K562 (cell line): ENCODE measurements at regions not wholly inside any gene's neighbourhood (a gene's known extent, or its start where the extent isn't known, plus 50 kb on each side); places are given as distances from the start of the nearest gene placed in this dataset.

Experiments
- ATAC-seq: fragments of 200-7000 bp; cut with Tn5 transposase; 3 replicates; pipeline ENCODE4 v1.9.1; 2020; ENCODE audit warnings: moderate library complexity
- BruUV-seq: library from RNA; stranded (reverse); fragments of 400-500 nt; replicated peaks from 2 replicates; lab custom pipeline; 2021; lab: Mats Ljungman, UMichigan
- CTCF ChIA-PET: fragments of 300-600 bp; formaldehyde crosslinking; extraction: SDS; loops from one replicate; lab custom pipeline; 2021; ENCODE audit warnings: low intra/inter-chr PET ratio; lab: Yijun Ruan, JAX
- POLR2A ChIA-PET: fragments of 300-600, 350-650 bp; sonication (Branson Sonifier 250); formaldehyde crosslinking; extraction: SDS; loops from one replicate; lab custom pipeline; 2021; ENCODE audit warnings: antibody characterized with exemption, inconsistent platforms; lab: Yijun Ruan, JAX
- DNase-seq, 4 experiments: peaks; one replicate each; pipeline versions ENCODE4 v3.0.0 to v3.0.0-alpha.2; 2011 to 2018; ENCODE audit warnings: low spot score in 3 of 4, mixed read lengths in 3 of 4; ENCODE audit errors: extremely low read depth in 1 of 4
- FAIRE-seq: peaks from 2 replicates; lab custom pipeline; 2011; peaks lifted over from hg19 to GRCh38; lab: Jason Lieb, UNC
- H2AFZ ChIP-seq: 2 replicates; pipeline ENCODE4 v1.6.0; 2011; ENCODE audit warnings: low read depth, low read length, control low read depth, inconsistent platforms
- H3K27ac ChIP-seq: fragments of 200-600 bp; 3 replicates; pipeline ENCODE4 v1.8.0; 2011; ENCODE audit warnings: low read depth, mild to moderate bottlenecking, control low read depth, inconsistent platforms, low read length, moderate library complexity, mixed read lengths; ENCODE audit errors: extremely low read depth
- H3K27me3 ChIP-seq, 2 experiments: fragments of 300-600 bp in 1 of 2; 2 replicates in 1 of 2; 3 replicates in 1 of 2; pipeline versions ENCODE4 v1.6.0 to v1.8.0; 2011; ENCODE audit warnings: inconsistent platforms in 2 of 2, low read length in 2 of 2, mild to moderate bottlenecking in 1 of 2, mixed read lengths in 1 of 2, moderate library complexity in 1 of 2; ENCODE audit not compliant: control insufficient read depth in 2 of 2, insufficient read depth in 2 of 2
- H3K36me3 ChIP-seq: fragments of 300-600 bp; 3 replicates; pipeline ENCODE4 v1.8.0; 2011; ENCODE audit warnings: mild to moderate bottlenecking, low read length, inconsistent platforms; ENCODE audit not compliant: control insufficient read depth, insufficient read depth
- H3K4me1 ChIP-seq, 2 experiments: fragments of 200-600 bp in 1 of 2; replicated peaks in 1 of 2; 2 replicates in 1 of 2; 3 replicates in 1 of 2; pipeline versions ENCODE4 v1.5.1 to v1.8.0; 2011; ENCODE audit warnings: inconsistent platforms in 2 of 2, low read length in 2 of 2, mild to moderate bottlenecking in 1 of 2, mixed read lengths in 1 of 2, moderate library complexity in 1 of 2; ENCODE audit not compliant: control insufficient read depth in 2 of 2, insufficient read depth in 2 of 2
- H3K4me2 ChIP-seq: 2 replicates; pipeline ENCODE4 v1.6.1; 2011; ENCODE audit warnings: low read length, control low read depth, inconsistent platforms, mixed read lengths; ENCODE audit not compliant: insufficient read depth
- H3K4me3 ChIP-seq: fragments of 200-600 bp; sonication (generic), shearing (Covaris generic); 2 replicates; pipeline ENCODE4 v1.5.1; 2016; ENCODE audit warnings: control low read depth, inconsistent platforms
- H3K79me2 ChIP-seq: fragments of 200-600 bp; 3 replicates; pipeline ENCODE4 v1.8.0; 2011; ENCODE audit warnings: low read length, inconsistent platforms; ENCODE audit not compliant: control insufficient read depth, insufficient read depth
- H3K9ac ChIP-seq, 2 experiments: 2 replicates each; pipeline versions ENCODE4 v1.6.0 to v1.6.1; 2011; ENCODE audit warnings: low read depth in 2 of 2, low read length in 2 of 2, control low read depth in 1 of 2, inconsistent platforms in 1 of 2, mild to moderate bottlenecking in 1 of 2, mixed read lengths in 1 of 2; ENCODE audit not compliant: insufficient read depth in 1 of 2
- H3K9me1 ChIP-seq: one replicate; pipeline ENCODE4 v1.6.0; 2011; ENCODE audit warnings: inconsistent platforms, mild to moderate bottlenecking, low read length, moderate library complexity; ENCODE audit not compliant: control insufficient read depth, insufficient read depth
- H3K9me3 ChIP-seq: replicated peaks from 2 replicates; pipeline ENCODE4 v1.5.1; 2011; ENCODE audit warnings: low read depth, low read length, inconsistent platforms; ENCODE audit not compliant: control insufficient read depth, insufficient read depth
- H4K20me1 ChIP-seq: replicated peaks from 2 replicates; pipeline ENCODE4 v1.6.1; 2011; ENCODE audit warnings: low read length, inconsistent platforms, mixed read lengths; ENCODE audit not compliant: control insufficient read depth, insufficient read depth
- CEBPB ChIP-seq: fragments of 450-650 bp; IDR thresholded peaks from 2 replicates; pipeline ENCODE4 v1.6.1; 2016; ENCODE audit warnings: missing genetic modification characterization, missing compliant biosample characterization
- FOS ChIP-seq: IDR thresholded peaks from 3 replicates; pipeline ENCODE4 v1.6.1; 2011; ENCODE audit not compliant: insufficient read length; ENCODE audit errors: extremely low read depth
- FOXA1 ChIP-seq: fragments of 450-650 bp; IDR thresholded peaks from 2 replicates; pipeline ENCODE4 v1.6.1; 2016; ENCODE audit warnings: mild to moderate bottlenecking, borderline replicate concordance
- HNRNPK ChIP-seq: fragments of 200-400 bp; formaldehyde crosslinking; IDR thresholded peaks from one replicate; pipeline ENCODE4 v1.6.1; 2018; ENCODE audit warnings: mild to moderate bottlenecking, low read depth, low read length; ENCODE audit not compliant: poor library complexity, severe bottlenecking
- RBM39 ChIP-seq: fragments of 200-400 bp; formaldehyde crosslinking; optimal IDR thresholded peaks from 2 replicates; pipeline ENCODE3; 2018; ENCODE audit warnings: low read depth, low read length
- RCOR1 ChIP-seq, 2 experiments: IDR thresholded peaks; 2 replicates each; pipeline ENCODE4 v1.6.1; 2012; ENCODE audit warnings: low read depth in 2 of 2, low read length in 2 of 2, borderline replicate concordance in 1 of 2, improper control_type of control experiment in 1 of 2
- ZNF133 ChIP-seq: fragments of 250-450 bp; sonication (Bioruptor Pico); IDR thresholded peaks from 2 replicates; pipeline ENCODE4 v1.4.0; 2020; ENCODE audit warnings: mild to moderate bottlenecking
- WGBS: fragments of 100-300 bp; shearing (Covaris generic); methylation state at CpG from one replicate; pipeline ENCODE4 v1.1.6; 2016; ENCODE audit warnings: low coverage, mixed read lengths; ENCODE audit not compliant: insufficient coverage; ENCODE audit errors: missing lambda C conversion rate; 5-methylcytosine and 5-hydroxymethylcytosine counted together
- in situ Hi-C: fragments of 300-500 bp; cut with MboI; formaldehyde crosslinking; loops from 4 replicates; pipeline ENCODE4 v1.15.0; 2018; ENCODE audit warnings: inconsistent platforms, mixed read lengths
- intact Hi-C: fragments of 100-400 bp; cut with micrococcal nuclease; formaldehyde crosslinking; loops from 2 replicates; pipeline ENCODE4 v1.14.2; 2022
- TF ChIP-seq, protein P1 (sequence below): sonication (generic); formaldehyde crosslinking; IDR thresholded peaks from 2 replicates; pipeline ENCODE4 v1.8.1; 2023; ENCODE audit warnings: mild to moderate bottlenecking, missing genetic modification reagents
- TF ChIP-seq, protein P2 (sequence below): IDR thresholded peaks from 2 replicates; pipeline ENCODE4 v1.6.1; 2011; ENCODE audit not compliant: insufficient read length; ENCODE audit errors: extremely low read depth
- TF ChIP-seq, protein P3 (sequence below): sonication (generic); formaldehyde crosslinking; IDR thresholded peaks from 2 replicates; pipeline ENCODE4 v1.8.0; 2023; ENCODE audit warnings: missing genetic modification reagents, mild to moderate bottlenecking, borderline replicate concordance

DNA sequence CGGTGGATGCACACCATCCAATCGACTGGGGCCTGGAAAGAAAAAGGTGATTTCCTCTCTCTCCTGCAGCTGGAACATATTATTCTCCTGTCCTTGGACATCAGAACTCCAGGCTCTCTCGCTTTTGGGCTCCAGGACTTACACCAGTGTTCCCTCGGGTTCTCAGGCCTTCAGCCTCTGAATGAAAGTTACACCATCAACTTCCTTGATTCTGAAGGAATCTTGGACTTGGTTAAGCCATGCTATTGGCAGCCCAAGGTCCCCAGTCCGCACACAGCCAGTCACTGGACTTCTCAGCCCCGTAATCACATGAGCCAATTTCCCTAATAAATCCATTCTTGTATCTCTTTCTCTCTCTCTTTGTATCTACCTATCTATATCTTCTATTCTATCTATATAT lies 418.9 kb downstream of the IRS1 start (continued):
- TF ChIP-seq, protein P1, sequence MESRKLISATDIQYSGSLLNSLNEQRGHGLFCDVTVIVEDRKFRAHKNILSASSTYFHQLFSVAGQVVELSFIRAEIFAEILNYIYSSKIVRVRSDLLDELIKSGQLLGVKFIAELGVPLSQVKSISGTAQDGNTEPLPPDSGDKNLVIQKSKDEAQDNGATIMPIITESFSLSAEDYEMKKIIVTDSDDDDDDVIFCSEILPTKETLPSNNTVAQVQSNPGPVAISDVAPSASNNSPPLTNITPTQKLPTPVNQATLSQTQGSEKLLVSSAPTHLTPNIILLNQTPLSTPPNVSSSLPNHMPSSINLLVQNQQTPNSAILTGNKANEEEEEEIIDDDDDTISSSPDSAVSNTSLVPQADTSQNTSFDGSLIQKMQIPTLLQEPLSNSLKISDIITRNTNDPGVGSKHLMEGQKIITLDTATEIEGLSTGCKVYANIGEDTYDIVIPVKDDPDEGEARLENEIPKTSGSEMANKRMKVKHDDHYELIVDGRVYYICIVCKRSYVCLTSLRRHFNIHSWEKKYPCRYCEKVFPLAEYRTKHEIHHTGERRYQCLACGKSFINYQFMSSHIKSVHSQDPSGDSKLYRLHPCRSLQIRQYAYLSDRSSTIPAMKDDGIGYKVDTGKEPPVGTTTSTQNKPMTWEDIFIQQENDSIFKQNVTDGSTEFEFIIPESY (CRISPR knock-in tag), result no peak
- no peak for TF ChIP-seq FOXA1
- TF ChIP-seq, protein P2, sequence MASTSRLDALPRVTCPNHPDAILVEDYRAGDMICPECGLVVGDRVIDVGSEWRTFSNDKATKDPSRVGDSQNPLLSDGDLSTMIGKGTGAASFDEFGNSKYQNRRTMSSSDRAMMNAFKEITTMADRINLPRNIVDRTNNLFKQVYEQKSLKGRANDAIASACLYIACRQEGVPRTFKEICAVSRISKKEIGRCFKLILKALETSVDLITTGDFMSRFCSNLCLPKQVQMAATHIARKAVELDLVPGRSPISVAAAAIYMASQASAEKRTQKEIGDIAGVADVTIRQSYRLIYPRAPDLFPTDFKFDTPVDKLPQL, result no peak

DNA sequence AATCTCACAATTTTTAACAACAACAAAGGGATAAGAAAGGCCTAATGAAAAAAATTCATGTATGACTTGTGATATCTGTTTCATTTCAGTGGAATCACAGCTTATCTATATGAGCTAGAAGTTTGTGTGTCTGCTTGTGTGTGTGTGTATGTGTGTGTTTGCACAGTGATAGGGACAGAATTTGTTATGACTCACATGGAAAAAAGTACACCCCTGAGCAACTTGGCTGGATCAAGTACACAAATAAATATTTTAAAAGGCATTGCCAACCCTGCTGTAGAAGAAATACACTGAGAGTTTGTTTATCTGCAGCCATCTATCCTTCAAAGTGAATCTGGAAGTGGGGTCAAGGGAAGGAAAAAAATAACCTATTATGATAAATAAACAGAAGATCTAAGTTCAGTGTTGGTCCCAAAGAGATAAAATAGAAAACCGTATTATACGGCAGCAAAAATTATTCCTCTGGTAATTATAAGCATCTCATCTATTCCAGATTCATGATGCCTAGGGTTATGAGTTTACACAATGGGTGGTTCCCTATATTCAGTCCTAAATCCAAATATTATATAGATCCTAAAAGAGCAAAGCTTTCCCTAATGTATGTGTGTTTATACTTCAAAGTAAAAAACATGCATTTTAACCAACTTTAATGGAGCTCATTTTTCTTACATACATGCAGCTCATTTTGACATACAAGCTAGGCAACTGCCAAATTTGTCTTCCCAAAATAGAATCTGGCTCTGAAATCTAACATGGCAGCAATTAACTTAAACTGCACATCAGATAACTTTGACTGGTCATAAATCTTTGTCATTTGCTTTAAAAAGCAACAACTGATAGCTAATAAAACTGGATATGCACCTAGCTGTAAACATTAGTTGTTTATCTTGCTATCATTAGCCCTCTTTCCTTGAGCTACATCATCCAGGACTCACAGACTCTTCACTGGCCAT lies 420.6 kb downstream of the IRS1 start:
- intact Hi-C loops, result no loop called here
- FAIRE-seq (no peak), ATAC-seq (no peak), DNase-seq (no peak)
- POLR2A ChIA-PET, result no interaction called here
- Histone ChIP-seq H4K20me1 (no peaks in the 10 kb centered on the region), H3K79me2 (no peaks in the 10 kb centered on the region), H3K9ac (no peak overlapping the region), H3K4me3 (no peak overlapping the region), H3K36me3 (no peaks in the 10 kb centered on the region), H3K9me3 (no peaks in the 10 kb centered on the region), H3K27me3 (no peaks in the 10 kb centered on the region), H2AFZ (no peak overlapping the region), H3K4me2 (no peak overlapping the region), H3K27ac (no peak overlapping the region), H3K9me1 (no peaks in the 10 kb centered on the region), H3K4me1 (no peaks in the 10 kb centered on the region)
- CTCF ChIA-PET, result no interaction called here
- in situ Hi-C loops, result no loop called here
- 23% methylated on average over 2 of the region's 2 CpGs for WGBS
- BruUV-seq, result no TSS peak
- TF ChIP-seq FOS, result no peak
- TF ChIP-seq CEBPB (tag), result no peak
- TF ChIP-seq, protein P3, sequence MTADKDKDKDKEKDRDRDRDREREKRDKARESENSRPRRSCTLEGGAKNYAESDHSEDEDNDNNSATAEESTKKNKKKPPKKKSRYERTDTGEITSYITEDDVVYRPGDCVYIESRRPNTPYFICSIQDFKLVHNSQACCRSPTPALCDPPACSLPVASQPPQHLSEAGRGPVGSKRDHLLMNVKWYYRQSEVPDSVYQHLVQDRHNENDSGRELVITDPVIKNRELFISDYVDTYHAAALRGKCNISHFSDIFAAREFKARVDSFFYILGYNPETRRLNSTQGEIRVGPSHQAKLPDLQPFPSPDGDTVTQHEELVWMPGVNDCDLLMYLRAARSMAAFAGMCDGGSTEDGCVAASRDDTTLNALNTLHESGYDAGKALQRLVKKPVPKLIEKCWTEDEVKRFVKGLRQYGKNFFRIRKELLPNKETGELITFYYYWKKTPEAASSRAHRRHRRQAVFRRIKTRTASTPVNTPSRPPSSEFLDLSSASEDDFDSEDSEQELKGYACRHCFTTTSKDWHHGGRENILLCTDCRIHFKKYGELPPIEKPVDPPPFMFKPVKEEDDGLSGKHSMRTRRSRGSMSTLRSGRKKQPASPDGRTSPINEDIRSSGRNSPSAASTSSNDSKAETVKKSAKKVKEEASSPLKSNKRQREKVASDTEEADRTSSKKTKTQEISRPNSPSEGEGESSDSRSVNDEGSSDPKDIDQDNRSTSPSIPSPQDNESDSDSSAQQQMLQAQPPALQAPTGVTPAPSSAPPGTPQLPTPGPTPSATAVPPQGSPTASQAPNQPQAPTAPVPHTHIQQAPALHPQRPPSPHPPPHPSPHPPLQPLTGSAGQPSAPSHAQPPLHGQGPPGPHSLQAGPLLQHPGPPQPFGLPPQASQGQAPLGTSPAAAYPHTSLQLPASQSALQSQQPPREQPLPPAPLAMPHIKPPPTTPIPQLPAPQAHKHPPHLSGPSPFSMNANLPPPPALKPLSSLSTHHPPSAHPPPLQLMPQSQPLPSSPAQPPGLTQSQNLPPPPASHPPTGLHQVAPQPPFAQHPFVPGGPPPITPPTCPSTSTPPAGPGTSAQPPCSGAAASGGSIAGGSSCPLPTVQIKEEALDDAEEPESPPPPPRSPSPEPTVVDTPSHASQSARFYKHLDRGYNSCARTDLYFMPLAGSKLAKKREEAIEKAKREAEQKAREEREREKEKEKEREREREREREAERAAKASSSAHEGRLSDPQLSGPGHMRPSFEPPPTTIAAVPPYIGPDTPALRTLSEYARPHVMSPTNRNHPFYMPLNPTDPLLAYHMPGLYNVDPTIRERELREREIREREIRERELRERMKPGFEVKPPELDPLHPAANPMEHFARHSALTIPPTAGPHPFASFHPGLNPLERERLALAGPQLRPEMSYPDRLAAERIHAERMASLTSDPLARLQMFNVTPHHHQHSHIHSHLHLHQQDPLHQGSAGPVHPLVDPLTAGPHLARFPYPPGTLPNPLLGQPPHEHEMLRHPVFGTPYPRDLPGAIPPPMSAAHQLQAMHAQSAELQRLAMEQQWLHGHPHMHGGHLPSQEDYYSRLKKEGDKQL (CRISPR knock-in tag), result no peak
- TF ChIP-seq RBM39, result no peak
- no peak for TF ChIP-seq HNRNPK
- no peak for TF ChIP-seq ZNF133 (CRISPR knock-in tag)
- TF ChIP-seq RCOR1 (IDR thresholded peaks at IDR 0.05; ENCODE audit: borderline replicate concordance in 1 of 2, low read depth in 2 of 2, low read length in 2 of 2), result no peak
